HL-60 (cell line): ENCODE measurements at regions not wholly inside any gene's neighbourhood (a gene's known extent, or its start where the extent isn't known, plus 50 kb on each side); places are given as distances from the start of the nearest gene placed in this dataset.

Source experiments
- POLR2AphosphoS5 ChIP-seq: IDR thresholded peaks from 2 replicates; pipeline ENCODE4 v1.6.1; 2012; ENCODE audit warnings: low read depth
- SPI1 ChIP-seq: IDR thresholded peaks from 2 replicates; pipeline ENCODE4 v1.6.1; 2012; ENCODE audit warnings: low read depth, mild to moderate bottlenecking, borderline replicate concordance
- TF ChIP-seq, protein P1 (sequence below): IDR thresholded peaks from one replicate; pipeline ENCODE4 v1.5.1; 2011; ENCODE audit warnings: low read length, control low read depth, inconsistent platforms; ENCODE audit not compliant: insufficient read depth
- TF ChIP-seq, protein P2 (sequence below): IDR thresholded peaks from 2 replicates; pipeline ENCODE4 v1.6.1; 2012; ENCODE audit warnings: low read depth; ENCODE audit not compliant: insufficient replicate concordance

DNA sequence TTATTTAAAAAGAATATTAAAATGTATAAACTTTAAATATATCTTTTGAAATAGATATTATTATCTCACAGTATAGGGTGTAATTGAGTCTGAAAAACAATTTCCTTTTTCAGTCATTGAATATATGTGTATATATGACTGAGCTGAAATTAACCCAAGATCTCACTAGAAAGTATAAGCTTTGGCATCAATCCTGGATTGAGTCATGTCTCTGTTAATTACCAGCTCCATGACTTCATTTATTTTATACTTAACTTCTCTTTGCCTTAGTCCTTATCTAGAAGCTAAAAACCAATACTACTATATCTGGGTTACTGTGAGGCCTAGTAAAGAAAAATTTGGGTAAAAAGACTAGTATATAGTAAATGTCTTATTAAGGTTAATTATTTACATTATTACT, 1020.3 kb downstream of the LRFN5 start:
- TF ChIP-seq, protein P1, sequence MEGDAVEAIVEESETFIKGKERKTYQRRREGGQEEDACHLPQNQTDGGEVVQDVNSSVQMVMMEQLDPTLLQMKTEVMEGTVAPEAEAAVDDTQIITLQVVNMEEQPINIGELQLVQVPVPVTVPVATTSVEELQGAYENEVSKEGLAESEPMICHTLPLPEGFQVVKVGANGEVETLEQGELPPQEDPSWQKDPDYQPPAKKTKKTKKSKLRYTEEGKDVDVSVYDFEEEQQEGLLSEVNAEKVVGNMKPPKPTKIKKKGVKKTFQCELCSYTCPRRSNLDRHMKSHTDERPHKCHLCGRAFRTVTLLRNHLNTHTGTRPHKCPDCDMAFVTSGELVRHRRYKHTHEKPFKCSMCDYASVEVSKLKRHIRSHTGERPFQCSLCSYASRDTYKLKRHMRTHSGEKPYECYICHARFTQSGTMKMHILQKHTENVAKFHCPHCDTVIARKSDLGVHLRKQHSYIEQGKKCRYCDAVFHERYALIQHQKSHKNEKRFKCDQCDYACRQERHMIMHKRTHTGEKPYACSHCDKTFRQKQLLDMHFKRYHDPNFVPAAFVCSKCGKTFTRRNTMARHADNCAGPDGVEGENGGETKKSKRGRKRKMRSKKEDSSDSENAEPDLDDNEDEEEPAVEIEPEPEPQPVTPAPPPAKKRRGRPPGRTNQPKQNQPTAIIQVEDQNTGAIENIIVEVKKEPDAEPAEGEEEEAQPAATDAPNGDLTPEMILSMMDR, result no peak
- TF ChIP-seq SPI1 (no peak), POLR2AphosphoS5 (no peak)
- TF ChIP-seq, protein P2, sequence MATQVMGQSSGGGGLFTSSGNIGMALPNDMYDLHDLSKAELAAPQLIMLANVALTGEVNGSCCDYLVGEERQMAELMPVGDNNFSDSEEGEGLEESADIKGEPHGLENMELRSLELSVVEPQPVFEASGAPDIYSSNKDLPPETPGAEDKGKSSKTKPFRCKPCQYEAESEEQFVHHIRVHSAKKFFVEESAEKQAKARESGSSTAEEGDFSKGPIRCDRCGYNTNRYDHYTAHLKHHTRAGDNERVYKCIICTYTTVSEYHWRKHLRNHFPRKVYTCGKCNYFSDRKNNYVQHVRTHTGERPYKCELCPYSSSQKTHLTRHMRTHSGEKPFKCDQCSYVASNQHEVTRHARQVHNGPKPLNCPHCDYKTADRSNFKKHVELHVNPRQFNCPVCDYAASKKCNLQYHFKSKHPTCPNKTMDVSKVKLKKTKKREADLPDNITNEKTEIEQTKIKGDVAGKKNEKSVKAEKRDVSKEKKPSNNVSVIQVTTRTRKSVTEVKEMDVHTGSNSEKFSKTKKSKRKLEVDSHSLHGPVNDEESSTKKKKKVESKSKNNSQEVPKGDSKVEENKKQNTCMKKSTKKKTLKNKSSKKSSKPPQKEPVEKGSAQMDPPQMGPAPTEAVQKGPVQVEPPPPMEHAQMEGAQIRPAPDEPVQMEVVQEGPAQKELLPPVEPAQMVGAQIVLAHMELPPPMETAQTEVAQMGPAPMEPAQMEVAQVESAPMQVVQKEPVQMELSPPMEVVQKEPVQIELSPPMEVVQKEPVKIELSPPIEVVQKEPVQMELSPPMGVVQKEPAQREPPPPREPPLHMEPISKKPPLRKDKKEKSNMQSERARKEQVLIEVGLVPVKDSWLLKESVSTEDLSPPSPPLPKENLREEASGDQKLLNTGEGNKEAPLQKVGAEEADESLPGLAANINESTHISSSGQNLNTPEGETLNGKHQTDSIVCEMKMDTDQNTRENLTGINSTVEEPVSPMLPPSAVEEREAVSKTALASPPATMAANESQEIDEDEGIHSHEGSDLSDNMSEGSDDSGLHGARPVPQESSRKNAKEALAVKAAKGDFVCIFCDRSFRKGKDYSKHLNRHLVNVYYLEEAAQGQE, result no peak
